ENCODE measurements at regions not wholly inside any gene's neighbourhood (a gene's known extent, or its start where the extent isn't known, plus 50 kb on each side); places are given as distances from the start of the nearest gene placed in this dataset.

DNA sequence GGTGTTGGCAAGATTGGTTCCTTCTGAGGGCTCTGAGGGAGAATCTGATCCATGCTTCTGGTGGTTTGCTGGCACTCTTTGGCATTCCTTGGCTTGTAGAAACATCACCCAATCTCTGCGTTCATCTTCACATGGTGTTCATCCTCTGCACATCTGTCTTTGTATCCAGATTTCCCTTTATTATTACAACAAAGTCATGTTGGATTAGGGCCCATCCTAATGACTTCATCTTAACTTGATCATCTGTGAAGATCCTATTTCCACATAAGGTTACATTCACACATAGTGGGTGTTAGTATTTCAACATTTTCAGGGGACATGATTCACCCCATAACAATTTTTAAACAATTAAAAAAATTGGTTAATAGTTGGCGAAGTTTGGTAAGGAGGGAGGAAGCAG, 177.4 kb upstream of the CWC22 start:
- Histone ChIP-seq H3K4me1 (ENCODE audit: control insufficient read depth in 2 of 2, insufficient read depth in 2 of 2, low read length in 2 of 2) (no peaks in the 10 kb centered on the region), H3K27me3 (ENCODE audit: control insufficient read depth in 2 of 2, insufficient read depth in 1 of 2, low read length in 1 of 2) (no peaks in the 10 kb centered on the region), H3K27ac (ENCODE audit: low read depth in 1 of 2, low read length in 1 of 2) (no peak overlapping the region), H3K4me3 (ENCODE audit: low read length in 2 of 2) (no peak overlapping the region), H3K36me3 (ENCODE audit: control insufficient read depth in 2 of 2, insufficient read depth in 2 of 2, low read length in 1 of 2) (no peaks in the 10 kb centered on the region), H3K9me3 (ENCODE audit: control insufficient read depth in 2 of 2, insufficient read depth in 1 of 2, low read length in 1 of 2) (no peaks in the 10 kb centered on the region)
- no peak for DNase-seq (ENCODE audit: low read depth in 6 of 9, low spot score in 9 of 9)
- 91% methylated on average over 2 of the region's 2 CpGs for WGBS

DNA sequence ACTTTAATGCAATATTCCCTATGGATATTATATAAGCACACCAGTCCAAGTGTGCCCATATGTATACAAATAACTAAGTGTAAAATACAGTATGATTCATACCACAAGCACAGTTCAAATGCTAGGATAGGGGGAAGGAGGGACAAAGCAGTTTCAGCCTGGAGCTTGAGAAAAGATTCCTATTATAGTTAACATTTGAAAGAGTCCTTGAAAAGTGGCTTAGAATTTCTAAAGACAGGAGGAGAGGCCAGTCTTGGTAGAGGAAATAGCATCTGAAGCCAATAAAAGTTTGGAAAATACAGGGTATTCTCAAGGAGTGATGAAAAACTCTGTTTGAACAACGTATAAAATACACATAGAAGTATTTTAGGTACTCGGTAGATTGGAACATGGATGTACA, 173.4 kb upstream of the CWC22 start:
- H3K9me3 ChIP-seq (ENCODE audit: control insufficient read depth in 2 of 2, insufficient read depth in 1 of 2, low read length in 1 of 2) = no peaks in the 10 kb centered on the region
- no peak overlapping the region for H3K4me3 ChIP-seq (ENCODE audit: low read length in 2 of 2)
- H3K27ac ChIP-seq (ENCODE audit: low read depth in 1 of 2, low read length in 1 of 2) = no peak overlapping the region
- no peaks in the 10 kb centered on the region for H3K4me1 ChIP-seq (ENCODE audit: control insufficient read depth in 2 of 2, insufficient read depth in 2 of 2, low read length in 2 of 2)
- no peak for DNase-seq (ENCODE audit: low read depth in 6 of 9, low spot score in 9 of 9)
- 74% methylated on average over 2 of the region's 2 CpGs for WGBS
- H3K27me3 ChIP-seq (ENCODE audit: control insufficient read depth in 2 of 2, insufficient read depth in 1 of 2, low read length in 1 of 2) = no peaks in the 10 kb centered on the region
- H3K36me3 ChIP-seq (ENCODE audit: control insufficient read depth in 2 of 2, insufficient read depth in 2 of 2, low read length in 1 of 2) = no peaks in the 10 kb centered on the region

DNA sequence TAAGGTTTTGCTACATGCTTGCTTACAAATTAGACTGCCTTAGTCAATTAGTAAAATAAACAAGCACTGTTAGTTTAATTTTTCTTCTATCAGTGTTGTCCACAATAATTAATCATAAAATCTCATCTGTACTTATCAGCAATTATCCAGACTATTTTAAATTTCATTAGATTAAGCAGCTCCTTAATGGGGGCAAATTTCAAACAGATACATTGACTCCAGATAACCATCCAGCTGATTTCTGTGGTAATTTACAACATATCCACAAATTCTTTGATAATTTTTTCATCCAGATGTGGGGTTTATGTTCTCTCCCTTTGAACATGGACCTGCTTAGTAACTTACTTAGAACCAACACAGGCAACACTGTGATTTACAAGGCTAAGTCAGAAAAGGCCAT, 170.4 kb upstream of the CWC22 start:
- DNase-seq (ENCODE audit: low read depth in 6 of 9, low spot score in 9 of 9) = no peak
- no peaks in the 10 kb centered on the region for H3K36me3 ChIP-seq (ENCODE audit: control insufficient read depth in 2 of 2, insufficient read depth in 2 of 2, low read length in 1 of 2)
- no peak overlapping the region for H3K4me3 ChIP-seq (ENCODE audit: low read length in 2 of 2)
- H3K27ac ChIP-seq (ENCODE audit: low read depth in 1 of 2, low read length in 1 of 2) = no peak overlapping the region
- no peaks in the 10 kb centered on the region for H3K27me3 ChIP-seq (ENCODE audit: control insufficient read depth in 2 of 2, insufficient read depth in 1 of 2, low read length in 1 of 2)
- H3K4me1 ChIP-seq (ENCODE audit: control insufficient read depth in 2 of 2, insufficient read depth in 2 of 2, low read length in 2 of 2) = no peaks in the 10 kb centered on the region
- no peaks in the 10 kb centered on the region for H3K9me3 ChIP-seq (ENCODE audit: control insufficient read depth in 2 of 2, insufficient read depth in 1 of 2, low read length in 1 of 2)

DNA sequence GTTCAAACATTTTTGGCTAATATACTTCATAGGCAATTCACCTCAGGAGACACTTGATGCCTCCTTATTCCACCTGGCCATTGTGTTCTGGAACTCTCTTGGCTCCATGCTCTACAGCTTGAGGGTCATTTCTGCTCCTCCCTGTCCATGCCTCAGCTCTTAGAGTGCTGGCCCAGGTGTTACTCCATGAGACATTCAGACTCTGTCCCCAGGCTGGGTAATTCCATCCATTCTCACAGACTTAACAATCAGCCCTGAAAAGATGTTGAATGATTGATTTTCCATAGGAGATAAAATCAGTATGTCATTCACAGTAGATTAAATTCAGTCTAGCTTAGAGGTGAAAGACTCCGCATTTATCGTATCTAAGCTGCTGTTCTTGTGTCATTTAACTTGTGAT, 168.6 kb upstream of the CWC22 start:
- no peaks in the 10 kb centered on the region for H3K36me3 ChIP-seq (ENCODE audit: control insufficient read depth in 2 of 2, insufficient read depth in 2 of 2, low read length in 1 of 2)
- no peak for DNase-seq (ENCODE audit: low read depth in 6 of 9, low spot score in 9 of 9)
- 95% methylated on average over 2 of the region's 2 CpGs for WGBS

DNA sequence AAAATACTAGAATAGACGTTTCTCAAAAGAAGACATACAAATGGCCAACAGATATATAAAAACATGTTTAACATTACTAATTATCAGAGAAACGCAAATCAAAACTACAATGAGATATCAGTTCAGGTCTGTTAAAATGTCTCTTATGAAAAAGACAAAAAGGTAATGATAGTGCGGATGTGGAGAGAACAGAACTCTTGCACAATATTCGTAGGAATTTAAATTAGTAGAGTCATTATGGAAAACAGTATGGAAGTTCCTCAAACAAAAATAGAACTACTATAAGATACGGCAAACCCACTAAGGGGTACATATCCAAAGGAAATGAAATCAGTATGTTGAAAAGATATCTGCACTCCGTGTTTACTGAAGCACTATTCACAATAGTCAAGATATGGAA, 167.5 kb upstream of the CWC22 start:
- Histone ChIP-seq H3K9me3 (ENCODE audit: control insufficient read depth in 2 of 2, insufficient read depth in 1 of 2, low read length in 1 of 2) (peaks cover 0 to 2% of the 10 kb centered on the region in 2 donors), H3K4me1 (ENCODE audit: control insufficient read depth in 2 of 2, insufficient read depth in 2 of 2, low read length in 2 of 2) (no peaks in the 10 kb centered on the region), H3K36me3 (ENCODE audit: control insufficient read depth in 2 of 2, insufficient read depth in 2 of 2, low read length in 1 of 2) (no peaks in the 10 kb centered on the region), H3K4me3 (ENCODE audit: low read length in 2 of 2) (no peak overlapping the region), H3K27me3 (ENCODE audit: control insufficient read depth in 2 of 2, insufficient read depth in 1 of 2, low read length in 1 of 2) (no peaks in the 10 kb centered on the region), H3K27ac (ENCODE audit: low read depth in 1 of 2, low read length in 1 of 2) (no peak overlapping the region)
- 97% methylated on average over 6 of the region's 6 CpGs for WGBS
- no peak for DNase-seq (ENCODE audit: low read depth in 6 of 9, low spot score in 9 of 9)

More for the DNA sequence above, 168.6 kb upstream of the CWC22 start:
- no peaks in the 10 kb centered on the region for H3K27me3 ChIP-seq (ENCODE audit: control insufficient read depth in 2 of 2, insufficient read depth in 1 of 2, low read length in 1 of 2)
- no peaks in the 10 kb centered on the region for H3K4me1 ChIP-seq (ENCODE audit: control insufficient read depth in 2 of 2, insufficient read depth in 2 of 2, low read length in 2 of 2)
- H3K9me3 ChIP-seq (ENCODE audit: control insufficient read depth in 2 of 2, insufficient read depth in 1 of 2, low read length in 1 of 2) = no peaks in the 10 kb centered on the region
- no peak overlapping the region for H3K27ac ChIP-seq (ENCODE audit: low read depth in 1 of 2, low read length in 1 of 2)
- no peak overlapping the region for H3K4me3 ChIP-seq (ENCODE audit: low read length in 2 of 2)

DNA sequence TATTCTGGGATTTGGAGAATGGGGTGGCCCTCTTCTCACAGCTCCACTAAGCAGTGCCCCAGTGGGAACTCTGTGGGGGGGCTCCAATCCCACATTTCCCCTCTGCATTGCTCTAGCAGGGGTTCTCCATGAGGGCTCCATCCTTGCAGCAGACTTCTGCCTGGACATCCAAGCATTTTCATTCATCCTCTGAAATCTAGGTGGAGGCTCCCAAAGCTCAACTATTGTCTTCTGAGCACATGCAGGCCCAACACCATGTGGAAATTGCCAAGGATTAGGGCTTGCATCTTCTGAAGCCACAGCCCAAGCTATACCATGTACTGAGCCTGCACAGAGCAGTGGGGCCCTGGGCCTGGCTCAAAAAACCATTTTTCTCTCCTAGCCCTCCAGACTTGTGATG, 162.4 kb upstream of the CWC22 start:
- H3K9me3 ChIP-seq (ENCODE audit: control insufficient read depth in 2 of 2, insufficient read depth in 1 of 2, low read length in 1 of 2) = peaks cover 1 to 8% of the 10 kb centered on the region in 2 donors
- no peak for DNase-seq (ENCODE audit: low read depth in 6 of 9, low spot score in 9 of 9)
- H3K27me3 ChIP-seq (ENCODE audit: control insufficient read depth in 2 of 2, insufficient read depth in 1 of 2, low read length in 1 of 2) = no peaks in the 10 kb centered on the region
- no peak overlapping the region for H3K4me3 ChIP-seq (ENCODE audit: low read length in 2 of 2)
- no peaks in the 10 kb centered on the region for H3K4me1 ChIP-seq (ENCODE audit: control insufficient read depth in 2 of 2, insufficient read depth in 2 of 2, low read length in 2 of 2)
- H3K36me3 ChIP-seq (ENCODE audit: control insufficient read depth in 2 of 2, insufficient read depth in 2 of 2, low read length in 1 of 2) = no peaks in the 10 kb centered on the region
- H3K27ac ChIP-seq (ENCODE audit: low read depth in 1 of 2, low read length in 1 of 2) = no peak overlapping the region

DNA sequence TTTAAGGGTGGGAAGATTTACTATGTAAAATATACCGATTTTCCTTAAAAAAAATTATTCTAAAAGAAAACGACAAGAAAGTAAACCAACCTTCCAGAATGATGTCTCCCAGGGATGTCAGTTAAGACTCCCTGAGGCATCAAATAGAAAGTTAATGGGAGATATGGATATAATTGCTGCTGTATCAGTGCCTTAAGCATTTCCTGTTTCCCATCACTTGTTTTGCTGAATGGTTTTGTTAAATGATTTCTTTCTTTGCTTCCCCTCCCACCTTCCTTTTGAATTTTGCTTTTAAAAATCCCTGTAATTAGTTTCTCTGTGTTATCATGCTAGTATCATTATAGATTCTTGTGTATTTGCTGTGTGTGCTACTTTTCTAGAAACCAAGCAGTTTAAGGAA, 154.3 kb upstream of the CWC22 start:
- Histone ChIP-seq H3K36me3 (ENCODE audit: control insufficient read depth in 2 of 2, insufficient read depth in 2 of 2, low read length in 1 of 2) (no peaks in the 10 kb centered on the region), H3K27me3 (ENCODE audit: control insufficient read depth in 2 of 2, insufficient read depth in 1 of 2, low read length in 1 of 2) (no peaks in the 10 kb centered on the region), H3K4me3 (ENCODE audit: low read length in 2 of 2) (no peak overlapping the region), H3K4me1 (ENCODE audit: control insufficient read depth in 2 of 2, insufficient read depth in 2 of 2, low read length in 2 of 2) (no peaks in the 10 kb centered on the region), H3K27ac (ENCODE audit: low read depth in 1 of 2, low read length in 1 of 2) (no peak overlapping the region), H3K9me3 (ENCODE audit: control insufficient read depth in 2 of 2, insufficient read depth in 1 of 2, low read length in 1 of 2) (no peaks in the 10 kb centered on the region)
- no peak for DNase-seq (ENCODE audit: low read depth in 6 of 9, low spot score in 9 of 9)
- WGBS = 95% methylated on average over 2 of the region's 2 CpGs

DNA sequence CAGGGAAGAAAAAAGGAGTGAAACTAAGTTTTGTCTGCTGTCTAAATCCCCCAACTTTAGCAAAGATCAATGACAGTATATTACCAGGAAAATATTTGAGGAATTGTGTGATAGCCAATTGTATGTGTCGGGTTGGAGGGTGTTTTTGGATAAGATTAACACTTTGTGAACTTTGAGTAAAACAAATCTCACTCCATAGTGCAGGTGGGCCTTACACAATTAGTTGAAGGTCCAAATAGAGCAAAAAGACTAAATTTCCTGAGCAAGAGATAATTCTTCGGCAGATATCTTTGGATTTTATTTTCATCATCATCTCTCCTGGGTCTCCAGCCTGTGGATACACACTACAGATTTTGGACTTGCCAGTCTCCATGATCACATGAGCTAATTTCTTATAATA, 152.8 kb upstream of the CWC22 start:
- H3K36me3 ChIP-seq (ENCODE audit: control insufficient read depth in 2 of 2, insufficient read depth in 2 of 2, low read length in 1 of 2) = no peaks in the 10 kb centered on the region
- H3K4me3 ChIP-seq (ENCODE audit: low read length in 2 of 2) = no peak overlapping the region
- no peak for DNase-seq (ENCODE audit: low read depth in 6 of 9, low spot score in 9 of 9)
- H3K9me3 ChIP-seq (ENCODE audit: control insufficient read depth in 2 of 2, insufficient read depth in 1 of 2, low read length in 1 of 2) = no peaks in the 10 kb centered on the region
- H3K4me1 ChIP-seq (ENCODE audit: control insufficient read depth in 2 of 2, insufficient read depth in 2 of 2, low read length in 2 of 2) = no peaks in the 10 kb centered on the region
- H3K27ac ChIP-seq (ENCODE audit: low read depth in 1 of 2, low read length in 1 of 2) = no peak overlapping the region
- H3K27me3 ChIP-seq (ENCODE audit: control insufficient read depth in 2 of 2, insufficient read depth in 1 of 2, low read length in 1 of 2) = no peaks in the 10 kb centered on the region
- WGBS = 65% methylated on average over 2 of the region's 2 CpGs

DNA sequence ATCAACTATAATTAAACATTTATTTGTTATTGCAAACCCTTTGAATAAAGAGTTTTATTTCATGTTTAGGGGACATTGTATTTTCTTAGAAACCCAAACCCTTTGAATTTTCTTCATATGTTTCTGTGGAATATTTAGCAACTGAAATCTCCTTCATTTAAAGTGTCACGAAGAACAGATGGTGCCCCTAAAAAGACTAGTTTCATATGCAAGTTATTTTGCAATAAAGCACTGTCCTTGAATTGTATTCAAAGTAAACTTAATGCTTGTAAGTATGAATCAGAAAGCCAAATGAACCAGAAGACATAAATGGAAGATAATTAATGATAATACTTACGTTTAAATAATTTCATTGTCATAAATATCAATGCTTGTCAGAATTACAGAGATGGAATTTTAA, 151.9 kb upstream of the CWC22 start:
- no peak for DNase-seq (ENCODE audit: low read depth in 6 of 9, low spot score in 9 of 9)
- H3K36me3 ChIP-seq (ENCODE audit: control insufficient read depth in 2 of 2, insufficient read depth in 2 of 2, low read length in 1 of 2) = no peaks in the 10 kb centered on the region
- no peaks in the 10 kb centered on the region for H3K9me3 ChIP-seq (ENCODE audit: control insufficient read depth in 2 of 2, insufficient read depth in 1 of 2, low read length in 1 of 2)
- H3K27ac ChIP-seq (ENCODE audit: low read depth in 1 of 2, low read length in 1 of 2) = no peak overlapping the region
- H3K4me1 ChIP-seq (ENCODE audit: control insufficient read depth in 2 of 2, insufficient read depth in 2 of 2, low read length in 2 of 2) = no peaks in the 10 kb centered on the region
- no peaks in the 10 kb centered on the region for H3K27me3 ChIP-seq (ENCODE audit: control insufficient read depth in 2 of 2, insufficient read depth in 1 of 2, low read length in 1 of 2)
- no peak overlapping the region for H3K4me3 ChIP-seq (ENCODE audit: low read length in 2 of 2)
- 93% methylated on average over 2 of the region's 2 CpGs for WGBS

DNA sequence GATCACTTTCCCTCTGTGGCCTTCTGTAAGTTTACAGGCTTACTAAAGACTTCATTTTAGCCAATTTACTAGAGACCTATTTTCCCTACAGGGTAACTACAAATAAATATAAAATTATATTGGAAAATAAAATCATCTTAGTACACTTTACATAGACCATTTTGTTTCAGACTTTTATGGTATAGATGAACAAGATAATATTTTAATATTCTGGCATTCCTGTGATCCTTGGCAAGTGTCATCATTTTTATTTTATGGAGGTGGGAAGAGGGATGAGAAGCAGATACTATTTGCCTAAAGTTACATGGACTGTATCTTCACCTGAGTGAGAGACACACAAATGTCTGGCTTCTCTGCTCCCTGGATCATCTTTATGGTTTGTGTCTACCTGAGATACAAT, 149.6 kb upstream of the CWC22 start:
- Histone ChIP-seq H3K9me3 (ENCODE audit: control insufficient read depth in 2 of 2, insufficient read depth in 1 of 2, low read length in 1 of 2) (no peaks in the 10 kb centered on the region), H3K4me3 (ENCODE audit: low read length in 2 of 2) (no peak overlapping the region), H3K36me3 (ENCODE audit: control insufficient read depth in 2 of 2, insufficient read depth in 2 of 2, low read length in 1 of 2) (no peaks in the 10 kb centered on the region), H3K27me3 (ENCODE audit: control insufficient read depth in 2 of 2, insufficient read depth in 1 of 2, low read length in 1 of 2) (no peaks in the 10 kb centered on the region), H3K4me1 (ENCODE audit: control insufficient read depth in 2 of 2, insufficient read depth in 2 of 2, low read length in 2 of 2) (no peaks in the 10 kb centered on the region), H3K27ac (ENCODE audit: low read depth in 1 of 2, low read length in 1 of 2) (no peak overlapping the region)
- no peak for DNase-seq (ENCODE audit: low read depth in 6 of 9, low spot score in 9 of 9)
